ENCODE measurements at regions not wholly inside any gene's neighbourhood (a gene's known extent, or its start where the extent isn't known, plus 50 kb on each side); places are given as distances from the start of the nearest gene placed in this dataset.
A peak's percentile ranks its signal among the peaks of the same experiment; 100 is the strongest.

- H2AFZ ChIP-seq (ENCODE audit: low read length) = no peak overlapping the region
- H3K9me3 ChIP-seq (ENCODE audit: control insufficient read depth, insufficient read depth, low read depth, low read length) = no peaks in the 10 kb centered on the region
- no peaks in the 10 kb centered on the region for H3K27me3 ChIP-seq (ENCODE audit: control insufficient read depth, insufficient read depth, low read length)
- no peak overlapping the region for H3K4me3 ChIP-seq (replicated peaks in 1 of 4; ENCODE audit: control extremely low read depth in 1 of 4, insufficient read depth in 1 of 4, low read depth in 3 of 4, low read length in 4 of 4)
- no peaks in the 10 kb centered on the region for H3K79me2 ChIP-seq (ENCODE audit: control insufficient read depth, insufficient read depth, low read length)
- peak in 1 of 2 donors; percentile 5 for DNase-seq (ENCODE audit: low read depth in 2 of 2)
- no peak overlapping the region for H3K4me2 ChIP-seq (ENCODE audit: extremely low read depth, insufficient read depth, low read length)
- H3K9ac ChIP-seq (ENCODE audit: insufficient read depth, low read length) = no peak overlapping the region
- no peaks in the 10 kb centered on the region for H3K4me1 ChIP-seq (ENCODE audit: control insufficient read depth, extremely low read depth, insufficient read depth, low read length)
- no peaks in the 10 kb centered on the region for H3K36me3 ChIP-seq (ENCODE audit: control insufficient read depth, insufficient read depth, low read length)
- no peak overlapping the region for H3K27ac ChIP-seq (ENCODE audit: insufficient read depth, low read length)
- H4K20me1 ChIP-seq (ENCODE audit: control insufficient read depth, extremely low read depth, insufficient read depth, low read length) = no peaks in the 10 kb centered on the region
- no peak for TF ChIP-seq CTCF (conservative IDR thresholded peaks at IDR 0.05 in 1 of 2, IDR thresholded peaks at IDR 0.05 in 1 of 2; ENCODE audit: low read depth in 1 of 2, low read length in 2 of 2)
- TF ChIP-seq EZH2 (IDR thresholded peaks at IDR 0.05; ENCODE audit: low read length, missing control alignments) = no peak
Measured at GRCh38 chr14:39628087-39628486, 195.9 kb upstream of the FBXO33 start.

- Histone ChIP-seq H3K4me3 (replicated peaks in 1 of 4; ENCODE audit: control extremely low read depth in 1 of 4, insufficient read depth in 1 of 4, low read depth in 3 of 4, low read length in 4 of 4) (no peak overlapping the region), H3K79me2 (ENCODE audit: control insufficient read depth, insufficient read depth, low read length) (no peaks in the 10 kb centered on the region), H2AFZ (ENCODE audit: low read length) (no peak overlapping the region), H3K9me3 (ENCODE audit: control insufficient read depth, insufficient read depth, low read depth, low read length) (no peaks in the 10 kb centered on the region), H3K36me3 (ENCODE audit: control insufficient read depth, insufficient read depth, low read length) (no peaks in the 10 kb centered on the region), H3K9ac (ENCODE audit: insufficient read depth, low read length) (no peak overlapping the region), H3K27me3 (ENCODE audit: control insufficient read depth, insufficient read depth, low read length) (no peaks in the 10 kb centered on the region), H3K4me1 (ENCODE audit: control insufficient read depth, extremely low read depth, insufficient read depth, low read length) (no peaks in the 10 kb centered on the region), H3K27ac (ENCODE audit: insufficient read depth, low read length) (no peak overlapping the region), H3K4me2 (ENCODE audit: extremely low read depth, insufficient read depth, low read length) (no peak overlapping the region), H4K20me1 (ENCODE audit: control insufficient read depth, extremely low read depth, insufficient read depth, low read length) (no peaks in the 10 kb centered on the region)
- TF ChIP-seq CTCF (conservative IDR thresholded peaks at IDR 0.05 in 1 of 2, IDR thresholded peaks at IDR 0.05 in 1 of 2; ENCODE audit: low read depth in 1 of 2, low read length in 2 of 2) (no peak), EZH2 (IDR thresholded peaks at IDR 0.05; ENCODE audit: low read length, missing control alignments) (no peak)
- DNase-seq (ENCODE audit: low read depth in 2 of 2) = no peak
Measured at GRCh38 chr14:39626589-39627576, 194.7 kb upstream of the FBXO33 start.

GRCh38 chr14:39621678-39622077 lies 189.4 kb upstream of the FBXO33 start:
- DNase-seq (ENCODE audit: low read depth in 2 of 2) = no peak
- Histone ChIP-seq H2AFZ (ENCODE audit: low read length) (no peak overlapping the region), H3K9ac (ENCODE audit: insufficient read depth, low read length) (no peak overlapping the region), H3K9me3 (ENCODE audit: control insufficient read depth, insufficient read depth, low read depth, low read length) (no peaks in the 10 kb centered on the region), H3K36me3 (ENCODE audit: control insufficient read depth, insufficient read depth, low read length) (no peaks in the 10 kb centered on the region), H3K79me2 (ENCODE audit: control insufficient read depth, insufficient read depth, low read length) (no peaks in the 10 kb centered on the region), H3K4me2 (ENCODE audit: extremely low read depth, insufficient read depth, low read length) (no peak overlapping the region), H3K27ac (ENCODE audit: insufficient read depth, low read length) (no peak overlapping the region), H4K20me1 (ENCODE audit: control insufficient read depth, extremely low read depth, insufficient read depth, low read length) (no peaks in the 10 kb centered on the region), H3K4me3 (replicated peaks in 1 of 4; ENCODE audit: control extremely low read depth in 1 of 4, insufficient read depth in 1 of 4, low read depth in 3 of 4, low read length in 4 of 4) (no peak overlapping the region), H3K4me1 (ENCODE audit: control insufficient read depth, extremely low read depth, insufficient read depth, low read length) (no peaks in the 10 kb centered on the region), H3K27me3 (ENCODE audit: control insufficient read depth, insufficient read depth, low read length) (no peaks in the 10 kb centered on the region)
- TF ChIP-seq CTCF (conservative IDR thresholded peaks at IDR 0.05 in 1 of 2, IDR thresholded peaks at IDR 0.05 in 1 of 2; ENCODE audit: low read depth in 1 of 2, low read length in 2 of 2) = no peak
- no peak for TF ChIP-seq EZH2 (IDR thresholded peaks at IDR 0.05; ENCODE audit: low read length, missing control alignments)

Measured in fibroblast of lung (primary cell).